GM21367 (cell line): ENCODE measurements at regions not wholly inside any gene's neighbourhood (a gene's known extent, or its start where the extent isn't known, plus 50 kb on each side); places are given as distances from the start of the nearest gene placed in this dataset.

ENCODE experiments used
- ATAC-seq: cut with Tn5 transposase; IDR thresholded peaks from one replicate; pipeline ENCODE4 v1.9.1; 2021; ENCODE audit not compliant: unreplicated experiment

GRCh38 chr2:129297430-129297829 is 682.0 kb upstream of the RAB6C start:
- ATAC-seq, result no peak

GRCh38 chr2:129299338-129299737 is 680.1 kb upstream of the RAB6C start:
- ATAC-seq, result no peak

DNA sequence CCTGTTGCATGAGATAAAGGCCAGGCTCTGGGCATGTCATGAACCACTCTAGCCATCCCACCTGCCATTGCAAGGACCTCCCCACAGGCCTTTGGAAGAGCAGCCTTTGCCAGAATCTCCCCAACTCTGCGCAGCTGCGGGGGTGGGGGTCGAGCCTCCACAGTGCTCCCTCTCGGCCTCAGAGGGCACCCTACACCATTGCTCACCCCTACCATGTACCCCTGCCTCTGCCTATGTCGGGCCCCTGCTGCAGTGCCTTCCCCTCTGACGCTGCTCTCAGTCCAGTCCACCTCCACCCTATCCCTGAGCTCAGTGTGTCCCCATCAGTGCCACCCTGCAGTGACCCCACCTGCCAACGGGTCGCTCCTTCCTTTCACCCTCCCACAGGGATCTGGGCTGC is 679.7 kb upstream of the RAB6C start:
- ATAC-seq, result no peak

- no peak for ATAC-seq
Measured at GRCh38 chr2:129300456-129300855, 679.0 kb upstream of the RAB6C start.

- ATAC-seq, result no peak
Measured at GRCh38 chr2:129301431-129301913, 678.0 kb upstream of the RAB6C start.

DNA sequence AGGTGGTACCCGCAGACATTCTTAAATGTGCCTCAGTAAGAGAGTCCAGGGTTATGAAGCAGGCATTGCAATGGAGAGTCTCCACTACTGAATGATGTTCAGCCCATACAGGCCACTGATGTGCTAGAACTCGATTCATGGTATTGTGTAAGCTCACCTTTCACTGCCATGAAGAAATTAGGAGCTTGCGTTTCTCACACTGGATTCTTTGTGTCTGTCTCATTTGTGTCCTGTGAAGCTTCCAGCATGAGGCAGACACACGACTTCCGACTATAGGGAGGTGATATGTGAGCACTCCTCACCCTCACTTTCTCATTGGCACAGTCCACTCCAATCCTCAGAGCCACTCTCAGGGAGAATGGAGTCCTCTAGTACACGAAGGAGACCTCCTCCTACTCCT is 677.4 kb upstream of the RAB6C start:
- ATAC-seq, result no peak

DNA sequence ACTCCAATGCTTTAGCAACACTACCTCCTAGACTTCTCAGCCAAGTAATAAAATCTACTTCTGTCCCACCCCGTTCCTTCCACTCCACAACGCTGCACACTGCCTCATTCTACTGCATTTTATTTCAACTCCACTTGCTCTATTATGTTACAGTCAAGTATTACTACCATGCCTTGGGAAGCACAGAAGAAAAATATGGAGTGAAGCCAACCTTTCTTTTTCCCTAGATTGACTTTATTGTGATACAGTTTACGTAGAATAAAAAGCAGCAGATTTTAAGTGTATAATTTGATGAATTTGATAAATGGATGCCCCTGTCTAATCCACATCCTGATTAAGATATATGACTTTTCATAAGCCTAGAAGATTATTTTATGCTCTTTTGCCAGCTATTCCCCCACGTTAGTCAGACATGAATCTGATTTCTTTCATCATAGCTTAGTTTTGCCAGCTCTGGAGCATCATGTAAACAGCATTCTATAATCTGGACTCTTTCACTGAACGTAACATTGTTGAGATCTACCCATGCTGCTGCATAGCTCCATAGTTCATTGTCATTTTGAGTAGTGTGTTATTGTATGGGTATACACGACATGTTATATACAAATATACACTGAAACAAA is 676.8 kb upstream of the RAB6C start:
- ATAC-seq, result no peak

GRCh38 chr2:129314120-129314519 is 665.3 kb upstream of the RAB6C start:
- ATAC-seq, result no peak

DNA sequence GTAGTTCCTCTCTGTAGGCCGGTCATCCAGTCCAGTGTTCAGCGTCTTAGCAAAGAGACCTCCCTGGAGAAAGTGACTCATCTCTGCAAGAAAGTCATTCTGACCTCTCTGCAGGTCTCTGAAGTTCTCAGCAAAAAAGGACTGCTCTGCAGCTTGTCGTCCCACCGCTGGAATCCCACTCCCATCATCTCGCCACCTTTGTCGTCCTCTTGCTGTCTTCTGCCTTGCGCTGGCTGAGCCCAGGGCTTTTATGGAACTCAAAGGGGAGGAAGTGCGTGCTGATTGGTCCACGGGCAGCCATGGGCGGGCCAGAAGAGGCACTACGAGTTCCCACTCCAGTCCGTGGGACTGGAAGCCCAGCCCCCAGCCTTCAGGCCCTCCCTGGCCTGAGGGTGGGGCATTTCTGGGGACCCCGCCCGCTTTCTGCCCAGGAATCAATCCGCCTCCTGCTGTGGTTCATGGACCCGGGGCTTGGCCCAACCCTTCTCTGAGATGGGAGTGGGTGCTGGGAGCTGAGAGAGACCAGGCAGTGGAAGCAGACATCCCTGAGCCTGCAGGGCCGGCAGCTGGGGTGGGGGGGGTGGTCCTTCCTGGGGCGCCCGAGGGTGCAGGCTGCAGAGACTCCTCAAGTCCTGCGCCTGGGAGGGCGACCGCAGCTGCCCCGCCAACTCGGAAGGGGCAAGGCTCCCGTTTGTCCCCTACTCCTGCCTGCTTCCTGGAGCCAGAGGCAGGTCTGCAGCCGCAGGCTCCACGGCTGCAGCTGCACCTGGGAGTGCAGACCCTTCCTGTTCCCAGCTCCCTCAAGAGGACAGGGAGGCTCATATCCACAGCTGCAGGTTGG is 660.7 kb upstream of the RAB6C start:
- no peak for ATAC-seq

DNA sequence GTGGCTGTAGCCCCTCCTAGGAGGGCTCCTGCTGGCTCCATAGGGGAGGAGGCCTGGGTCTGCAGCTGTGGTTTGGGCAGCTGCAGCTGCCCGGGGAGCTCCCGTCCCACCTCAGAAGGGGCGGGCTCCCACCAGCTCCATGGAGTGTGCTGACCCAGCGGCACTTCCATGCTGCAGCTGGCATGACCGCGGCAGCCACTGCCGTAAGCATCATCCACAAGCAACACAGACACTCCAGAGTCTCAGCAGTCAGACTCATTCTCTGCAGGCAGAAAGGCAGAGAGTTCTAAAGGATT is 660.1 kb upstream of the RAB6C start:
- ATAC-seq, result no peak

DNA sequence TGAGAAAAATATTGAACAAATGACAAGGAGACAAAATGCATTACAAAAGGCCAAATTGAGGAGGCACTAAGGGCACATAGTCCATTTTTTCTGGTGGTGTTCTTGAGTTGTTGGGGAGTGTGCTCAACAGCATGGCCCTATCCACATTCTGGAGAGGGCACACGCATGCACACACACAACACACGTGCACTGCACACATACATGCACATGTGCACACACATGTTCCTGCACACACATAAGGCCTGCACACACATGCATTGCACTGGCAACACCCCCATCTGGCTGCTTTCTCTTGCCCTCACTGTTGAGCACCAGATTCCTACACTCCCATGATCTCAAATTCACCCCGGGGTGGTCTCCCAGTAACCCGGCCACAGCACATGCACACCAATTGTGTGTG is 659.2 kb upstream of the RAB6C start:
- no peak for ATAC-seq

GRCh38 chr2:129324349-129324748 is 655.1 kb upstream of the RAB6C start:
- no peak for ATAC-seq

- no peak for ATAC-seq
Measured at GRCh38 chr2:129325151-129325550, 654.3 kb upstream of the RAB6C start.

- no peak for ATAC-seq
Measured at GRCh38 chr2:129329574-129329973, 649.9 kb upstream of the RAB6C start.

DNA sequence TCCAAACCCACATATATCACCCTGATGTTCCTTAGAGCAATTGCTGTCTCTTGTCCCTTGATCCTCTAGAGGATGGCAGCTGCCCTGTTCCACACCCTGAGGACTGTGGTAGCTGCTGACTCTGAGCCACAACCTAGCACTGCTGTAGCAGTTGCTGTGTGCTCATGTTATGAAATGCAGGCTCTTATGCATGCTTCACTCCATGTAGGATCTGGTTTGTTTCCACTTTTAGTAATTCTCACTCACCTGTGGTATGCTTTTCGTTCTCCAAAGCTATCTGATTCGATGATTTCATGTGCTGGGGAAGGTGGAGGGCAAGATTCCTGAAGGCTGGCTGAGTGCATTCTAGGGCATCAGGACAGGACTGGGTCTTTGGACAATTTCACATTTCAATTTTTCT is 649.0 kb upstream of the RAB6C start:
- no peak for ATAC-seq

- no peak for ATAC-seq
Measured at GRCh38 chr2:129331638-129332037, 647.8 kb upstream of the RAB6C start.

DNA sequence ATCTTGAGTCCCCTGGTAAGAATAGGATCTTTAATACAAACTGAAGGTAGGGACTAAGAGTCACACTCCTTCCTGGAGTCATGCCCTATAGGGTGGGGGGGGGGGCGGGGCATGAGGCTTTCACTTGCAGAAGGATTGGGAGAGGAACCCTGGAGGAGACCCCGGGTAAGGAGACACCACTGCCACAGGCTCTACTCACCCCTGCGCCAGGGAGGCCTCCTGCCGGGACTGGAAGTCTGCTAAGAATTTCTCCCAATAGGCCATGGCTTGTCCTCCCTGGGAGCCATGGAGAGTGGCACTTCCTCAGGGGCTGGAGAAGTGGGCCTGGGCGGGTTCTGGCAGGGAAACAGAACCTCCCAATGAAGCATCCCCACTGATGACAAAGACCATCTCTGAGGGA is 645.3 kb upstream of the RAB6C start:
- ATAC-seq, result no peak

DNA sequence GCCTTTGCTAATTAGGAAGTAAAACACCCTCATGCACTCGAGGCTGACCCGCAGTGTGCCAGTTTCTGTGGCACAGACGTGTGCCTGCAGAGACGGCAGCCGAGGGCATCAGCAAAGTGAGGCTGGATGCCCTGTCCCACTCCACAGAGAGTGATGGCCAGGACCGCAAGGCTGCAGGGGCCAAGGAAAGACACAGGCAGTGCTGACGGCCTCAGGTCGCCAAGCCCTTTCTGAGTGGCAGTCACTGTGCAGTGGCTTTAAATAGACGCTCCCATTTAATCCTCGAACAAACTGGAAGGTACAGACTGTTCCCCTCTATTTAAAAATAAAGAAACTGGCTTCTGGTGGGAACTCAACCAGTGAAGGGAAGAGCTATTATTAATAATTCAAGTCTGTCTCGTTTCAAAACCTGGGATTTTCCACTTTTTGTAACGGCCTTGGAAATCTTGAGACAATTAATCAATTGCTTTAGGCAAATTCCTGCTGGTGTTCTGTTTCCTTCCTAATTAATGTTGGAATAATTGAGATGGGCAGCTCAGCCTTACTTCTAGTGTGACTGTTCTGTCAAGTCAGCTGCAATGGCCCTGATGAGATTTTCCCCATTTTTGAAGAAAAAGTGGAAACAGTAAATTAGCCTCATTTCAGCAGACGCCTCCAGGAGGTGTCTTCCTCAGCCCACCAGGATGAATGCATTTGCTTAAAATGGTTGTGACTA is 644.6 kb upstream of the RAB6C start:
- ATAC-seq, result no peak

GRCh38 chr2:129336276-129336675 is 643.2 kb upstream of the RAB6C start:
- ATAC-seq, result no peak

- ATAC-seq, result no peak
Measured at GRCh38 chr2:129337076-129337475, 642.4 kb upstream of the RAB6C start.

DNA sequence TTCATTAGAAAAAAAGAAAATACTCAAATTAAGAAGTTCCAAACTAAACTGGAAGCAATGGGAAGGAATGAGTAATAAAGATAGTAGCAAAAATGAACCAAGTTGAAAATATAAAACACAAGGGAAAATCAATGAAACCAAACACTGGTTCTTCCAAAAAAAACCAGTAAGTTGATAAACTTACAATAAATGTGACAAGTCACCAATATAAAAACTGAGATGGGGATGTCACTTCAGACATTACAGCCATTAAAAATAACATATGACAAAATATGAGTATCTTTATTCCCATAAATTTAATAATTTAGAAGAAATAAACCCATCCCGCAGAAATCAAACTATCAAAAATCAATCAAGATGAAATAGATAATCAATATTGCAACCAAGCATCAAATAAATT is 633.9 kb upstream of the RAB6C start:
- ATAC-seq, result no peak
